NCI-H2196 (cell line): ENCODE measurements at regions not wholly inside any gene's neighbourhood (a gene's known extent, or its start where the extent isn't known, plus 50 kb on each side); places are given as distances from the start of the nearest gene placed in this dataset.

Experiments
- DNase-seq: peaks from one replicate; lab custom pipeline; 2025; ENCODE audit not compliant: unreplicated experiment; lab: John Stamatoyannopoulos, UW

DNA sequence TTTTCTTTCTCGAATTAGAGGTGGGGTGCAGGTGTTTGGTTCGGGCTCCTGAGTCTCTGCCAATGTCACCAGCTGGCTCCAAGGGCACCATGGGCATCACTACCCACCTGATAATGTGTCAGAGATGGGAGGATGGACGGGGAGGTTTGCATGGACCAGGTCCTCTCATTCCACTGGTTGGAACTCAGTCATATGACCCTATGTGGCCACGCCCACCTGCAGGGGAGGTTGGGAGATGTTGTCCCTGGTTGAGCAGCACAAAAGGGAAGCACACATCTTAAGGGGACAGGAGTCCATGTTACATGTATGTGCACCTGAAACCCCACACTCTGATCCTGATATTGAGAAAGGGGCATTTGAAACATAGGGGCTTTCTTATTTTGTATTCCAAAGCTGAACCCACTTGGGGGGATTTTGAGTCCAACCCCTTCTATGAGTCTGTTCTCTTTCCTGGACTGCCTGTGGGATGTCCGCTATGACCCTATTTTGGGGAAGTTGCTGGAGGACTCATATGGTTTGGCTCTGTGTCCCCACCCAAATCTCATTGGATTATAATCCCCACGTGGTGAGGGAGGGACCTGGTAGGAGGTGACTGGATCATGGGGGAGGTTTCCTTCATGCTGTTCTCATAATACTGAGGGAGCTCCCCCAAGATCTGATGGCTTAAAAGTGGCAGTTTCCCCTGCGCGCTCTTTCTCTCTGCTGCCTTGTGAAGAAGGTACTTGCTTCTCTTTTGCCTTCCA, 66.9 kb upstream of the BAIAP2L1 start:
- DNase-seq: no peak

DNA sequence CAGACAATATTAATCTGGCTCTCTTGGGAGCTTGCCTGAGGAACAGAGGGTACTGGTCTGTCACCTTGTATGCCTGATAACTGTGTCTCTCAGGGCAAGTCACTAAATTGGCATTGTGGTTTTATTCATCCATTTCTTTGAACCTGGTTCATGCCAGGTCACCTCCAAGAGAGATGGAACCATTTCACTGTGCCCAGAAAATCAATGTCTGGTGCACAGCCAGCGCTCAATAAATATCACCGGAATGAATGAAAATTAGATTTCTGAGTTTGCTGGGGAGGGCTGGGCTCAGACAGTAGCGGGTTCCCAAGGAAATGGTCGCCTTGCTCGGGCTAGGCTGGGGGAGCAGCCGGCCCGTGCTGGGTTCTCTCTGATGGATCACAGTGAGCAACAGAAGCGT, 64.1 kb upstream of the BAIAP2L1 start:
- DNase-seq: no peak

DNA sequence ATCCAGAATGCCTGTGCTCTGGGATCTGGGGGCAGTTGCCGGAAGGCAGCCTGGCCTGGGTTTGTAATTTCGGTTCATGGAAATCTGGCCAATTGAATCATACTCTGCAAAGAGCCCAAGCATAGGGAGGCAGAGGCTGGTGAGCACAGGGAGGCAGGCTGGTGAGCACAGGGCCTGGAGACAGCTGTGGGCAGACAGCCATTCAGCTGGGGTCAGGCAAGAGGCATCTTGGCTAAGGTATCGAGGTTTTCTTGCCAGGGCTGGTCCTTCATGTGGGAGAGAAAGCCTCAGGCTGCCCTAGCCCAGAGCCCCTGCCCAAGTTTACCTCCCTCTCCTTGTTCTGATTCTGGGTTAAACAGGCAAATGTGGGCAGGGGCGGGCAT, 63.7 kb upstream of the BAIAP2L1 start:
- no peak for DNase-seq

DNA sequence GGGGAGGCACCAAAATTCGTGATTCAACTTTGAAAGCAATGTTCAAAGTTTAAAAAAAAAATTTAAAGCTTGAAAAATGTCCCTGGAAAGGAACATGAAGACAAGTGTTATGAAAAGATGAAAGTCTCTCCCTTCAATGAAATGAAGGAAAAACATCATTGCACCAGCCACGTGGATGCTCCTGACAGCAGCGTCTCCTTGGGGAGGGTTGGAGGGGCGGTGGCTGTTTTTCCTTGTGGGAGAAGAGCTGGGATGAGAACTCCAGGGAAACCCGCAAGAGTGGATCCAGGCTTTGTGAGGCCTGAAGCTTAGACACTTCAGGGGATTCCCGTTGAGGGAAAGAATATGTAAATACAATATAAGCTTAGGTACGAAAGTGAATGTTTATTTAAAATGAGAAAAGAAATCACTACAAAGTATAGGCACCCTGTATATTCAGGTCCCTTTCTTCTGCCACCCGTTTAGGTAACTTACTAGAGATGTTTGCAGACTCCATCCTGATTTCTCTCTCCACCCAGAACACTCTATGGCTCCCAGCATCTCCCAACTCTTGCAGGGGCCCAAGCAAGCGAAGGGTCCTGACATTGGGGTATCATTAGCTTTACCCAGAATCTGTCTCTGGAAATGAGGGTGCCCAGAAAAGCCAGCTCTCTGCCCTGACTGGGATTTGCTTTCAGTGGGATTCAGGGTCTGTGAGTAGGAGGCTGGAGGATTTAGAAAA, 63.1 kb upstream of the BAIAP2L1 start:
- DNase-seq: no peak

DNA sequence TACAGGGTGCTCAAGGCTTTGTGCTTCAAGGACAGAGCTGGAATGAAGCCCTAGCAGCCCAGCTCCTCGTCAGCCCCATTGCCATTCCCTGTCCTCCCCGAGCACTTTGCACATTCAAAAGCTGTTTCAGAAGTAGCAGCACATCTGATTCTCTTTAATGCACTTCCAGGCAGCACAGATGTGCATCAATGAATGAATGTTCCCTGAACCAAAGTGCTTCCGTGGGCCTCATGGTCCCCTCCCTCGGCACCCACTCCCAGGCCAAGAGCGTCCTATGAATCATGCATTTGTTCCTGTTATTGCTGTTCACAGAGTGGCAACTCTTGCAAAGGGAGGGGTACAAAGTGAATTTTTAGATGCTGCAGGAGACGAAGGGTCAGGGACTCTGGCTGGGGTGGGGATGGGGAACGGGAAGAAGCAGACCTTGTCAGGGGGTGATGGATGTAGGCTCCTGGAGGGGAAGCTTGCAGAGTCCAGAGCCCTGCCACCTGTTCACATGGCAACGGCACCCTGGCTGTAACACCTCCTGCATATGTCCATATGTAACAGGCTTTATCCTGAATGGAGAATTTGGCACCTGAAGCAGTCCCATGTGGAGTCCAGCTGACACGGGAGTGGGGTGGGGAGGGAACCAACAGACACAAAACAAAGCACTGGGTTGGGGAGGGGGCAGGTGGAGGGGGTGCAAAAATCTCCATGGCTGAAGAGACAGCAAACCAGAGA, 62.2 kb upstream of the BAIAP2L1 start:
- DNase-seq: no peak

DNA sequence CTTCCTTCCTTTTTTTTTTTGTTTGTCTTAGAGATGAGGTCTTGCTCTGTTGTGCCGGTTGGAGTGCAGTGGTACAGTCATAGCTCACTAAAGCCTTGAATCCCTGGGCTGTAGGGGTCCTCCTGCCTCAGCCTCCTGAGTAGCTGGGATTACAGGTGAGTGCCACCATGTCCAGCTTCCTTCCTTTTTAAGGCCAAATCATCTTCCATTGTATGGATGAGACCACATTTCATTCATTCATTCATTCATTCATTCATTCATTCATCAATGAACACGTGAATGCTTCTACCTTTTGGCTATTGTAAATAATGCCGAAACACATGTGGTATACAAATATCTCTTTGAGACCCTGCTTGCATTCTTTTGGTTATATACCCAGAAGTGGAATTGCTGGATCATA, 60.0 kb upstream of the BAIAP2L1 start:
- no peak for DNase-seq

DNA sequence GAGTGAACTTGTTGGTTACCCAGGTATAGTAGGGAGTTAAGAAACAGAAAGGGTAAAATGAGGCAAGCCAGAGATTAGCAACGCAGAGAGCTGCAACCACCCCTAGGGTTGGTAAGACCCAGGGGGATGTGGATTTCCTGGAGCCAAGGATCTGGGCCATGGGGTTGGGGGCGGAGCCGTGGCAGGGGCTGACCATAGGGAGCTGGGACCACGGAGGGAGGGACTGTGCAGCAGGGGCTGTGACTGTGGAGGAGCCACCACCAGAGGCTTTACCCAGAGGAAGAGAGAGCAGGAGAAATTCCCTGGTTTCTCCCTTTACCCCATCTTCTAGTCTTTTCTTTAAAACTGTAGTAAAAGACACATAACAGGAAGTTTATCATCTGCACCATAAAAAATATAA, 58.6 kb upstream of the BAIAP2L1 start:
- no peak for DNase-seq

DNA sequence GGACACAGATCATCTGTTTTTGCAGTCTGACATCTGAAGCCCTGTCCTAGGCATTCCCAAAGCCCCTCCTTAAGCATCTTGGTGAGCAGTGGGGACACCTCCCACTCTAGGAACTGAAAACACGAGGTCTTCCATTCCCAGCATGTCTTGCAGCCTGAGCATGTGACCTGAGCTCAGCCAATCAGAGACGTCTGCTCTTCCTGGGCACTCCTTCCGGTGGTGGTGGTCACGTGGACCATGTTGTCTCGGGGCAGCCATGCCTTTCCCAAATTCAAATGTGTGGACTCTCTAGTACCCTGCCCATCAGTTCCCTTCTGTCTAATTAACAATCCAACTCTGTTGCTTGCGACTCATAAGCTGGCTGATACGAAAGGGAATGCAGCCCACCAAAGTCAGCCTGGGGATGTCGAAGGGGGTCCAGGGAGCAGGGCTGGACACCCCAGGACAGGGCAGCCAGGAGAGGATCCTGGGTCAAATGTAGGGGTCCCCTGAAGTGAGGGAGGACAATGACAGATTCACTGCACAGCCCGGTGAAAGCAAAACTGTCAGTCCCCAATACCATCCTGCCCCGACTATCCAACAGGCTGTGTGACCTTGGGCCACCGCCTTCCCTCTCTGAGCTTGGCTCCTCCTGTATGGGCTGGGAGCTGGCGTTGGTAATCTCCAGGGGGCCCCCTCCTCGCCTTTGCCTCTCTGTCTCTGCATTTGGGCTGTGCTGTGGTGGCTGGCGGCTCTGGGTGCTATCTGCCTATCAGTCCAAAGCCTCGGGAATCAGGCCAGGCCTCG, 57.4 kb upstream of the BAIAP2L1 start:
- no peak for DNase-seq

DNA sequence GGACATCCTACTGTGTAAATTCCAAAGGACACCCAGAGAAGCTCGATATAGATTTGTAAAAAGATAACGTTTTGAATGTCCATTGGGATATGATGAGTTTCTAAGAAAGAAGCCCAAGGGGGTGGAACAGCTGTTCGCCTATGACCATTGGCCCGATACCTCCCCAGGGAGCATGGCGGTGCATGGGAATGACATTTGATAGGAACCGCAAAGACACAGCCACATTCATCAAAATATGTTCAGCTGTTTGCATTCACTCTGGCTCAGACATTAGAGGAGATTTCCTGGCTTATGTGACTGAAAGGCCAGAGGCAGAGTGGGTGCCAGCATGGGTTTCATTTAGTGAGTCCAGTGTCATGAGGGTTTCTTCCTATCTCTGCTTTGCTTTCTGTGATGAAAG, 56.0 kb upstream of the BAIAP2L1 start:
- no peak for DNase-seq

DNA sequence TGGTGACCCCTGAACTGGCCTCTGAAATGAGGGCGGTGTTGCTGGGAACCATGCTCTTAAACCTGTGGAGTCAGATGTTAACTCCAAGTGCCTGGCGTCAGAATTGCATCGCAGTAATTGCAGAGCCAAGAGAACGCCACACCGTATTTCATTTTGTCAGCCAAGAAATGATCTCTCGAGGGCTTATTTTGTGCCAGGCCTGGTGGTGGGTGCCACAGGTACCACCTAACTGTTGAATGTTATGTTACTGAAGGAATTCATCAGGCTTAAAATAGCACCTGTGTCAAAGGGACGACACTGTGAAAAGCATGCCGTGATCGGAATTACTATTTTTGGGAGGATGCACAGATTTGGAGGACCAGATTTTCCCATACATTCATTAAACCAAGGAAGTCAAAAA, 51.9 kb upstream of the BAIAP2L1 start:
- no peak for DNase-seq
